MCF 10A (cell line): ENCODE measurements at regions not wholly inside any gene's neighbourhood (a gene's known extent, or its start where the extent isn't known, plus 50 kb on each side); places are given as distances from the start of the nearest gene placed in this dataset.
A peak's percentile ranks its signal among the peaks of the same experiment; 100 is the strongest.

Source experiments
- BruUV-seq: library from RNA; stranded (reverse); fragments of 400-500 nt; replicated peaks from 2 replicates; lab custom pipeline; 2021; lab: Mats Ljungman, UMichigan
- CTCF ChIA-PET: fragments of 300-600 bp; sonication (Branson Sonifier 250); formaldehyde crosslinking; extraction: SDS; loops from one replicate; lab custom pipeline; 2021; ENCODE audit warnings: antibody characterized with exemption, inconsistent platforms; lab: Yijun Ruan, JAX
- POLR2A ChIA-PET: fragments of 300-600, 350-650 bp; sonication (Branson Sonifier 250); formaldehyde crosslinking; extraction: SDS; loops from one replicate; lab custom pipeline; 2020; ENCODE audit warnings: antibody characterized with exemption, inconsistent platforms; lab: Yijun Ruan, JAX
- DNase-seq: peaks from one replicate; pipeline ENCODE4 v3.0.0-alpha.2; 2018; ENCODE audit not compliant: unreplicated experiment
- H3K27ac Mint-ChIP-seq: one replicate; pipeline ENCODE4 v1.8.0; 2022; ENCODE audit warnings: mild to moderate bottlenecking, low read depth, mixed read lengths; ENCODE audit not compliant: unreplicated experiment
- H3K27me3 Mint-ChIP-seq: one replicate; pipeline ENCODE4 v1.8.0; 2022; ENCODE audit warnings: mixed read lengths; ENCODE audit not compliant: insufficient read depth, unreplicated experiment
- H3K36me3 Mint-ChIP-seq: one replicate; pipeline ENCODE4 v1.8.0; 2022; ENCODE audit warnings: mild to moderate bottlenecking, moderate library complexity, mixed read lengths; ENCODE audit not compliant: insufficient read depth, unreplicated experiment
- H3K4me1 Mint-ChIP-seq: one replicate; pipeline ENCODE4 v1.8.0; 2022; ENCODE audit warnings: mixed read lengths; ENCODE audit not compliant: insufficient read depth, unreplicated experiment
- H3K4me3 Mint-ChIP-seq: one replicate; pipeline ENCODE4 v1.8.0; 2022; ENCODE audit warnings: mild to moderate bottlenecking, moderate library complexity, mixed read lengths; ENCODE audit not compliant: unreplicated experiment
- H3K9me3 Mint-ChIP-seq: one replicate; pipeline ENCODE4 v1.8.0; 2022; ENCODE audit warnings: mixed read lengths; ENCODE audit not compliant: unreplicated experiment
- intact Hi-C: fragments of 100-400 bp; cut with micrococcal nuclease; formaldehyde crosslinking; loops from 2 replicates; pipeline ENCODE4 v1.14.1; 2022
- TF ChIP-seq, protein P1 (sequence below): fragments of 200-600 bp; IDR thresholded peaks from one replicate; pipeline ENCODE4 v1.8.0; 2022; ENCODE audit warnings: antibody characterized with exemption, mild to moderate bottlenecking; ENCODE audit not compliant: unreplicated experiment

GRCh38 chr7:106485919-106486318, 175.0 kb downstream of the CCDC71L start:
- intact Hi-C loops = no loop called here
- POLR2A ChIA-PET = interaction anchor here (0.6 to 1.0 kb wide), 2 partner anchors 61 to 149 kb away, joined by 3 read pairs; no protein-coding TSS in a partner anchor
- no peak overlapping the region for H3K4me3 Mint-ChIP-seq
- TF ChIP-seq, protein P1, sequence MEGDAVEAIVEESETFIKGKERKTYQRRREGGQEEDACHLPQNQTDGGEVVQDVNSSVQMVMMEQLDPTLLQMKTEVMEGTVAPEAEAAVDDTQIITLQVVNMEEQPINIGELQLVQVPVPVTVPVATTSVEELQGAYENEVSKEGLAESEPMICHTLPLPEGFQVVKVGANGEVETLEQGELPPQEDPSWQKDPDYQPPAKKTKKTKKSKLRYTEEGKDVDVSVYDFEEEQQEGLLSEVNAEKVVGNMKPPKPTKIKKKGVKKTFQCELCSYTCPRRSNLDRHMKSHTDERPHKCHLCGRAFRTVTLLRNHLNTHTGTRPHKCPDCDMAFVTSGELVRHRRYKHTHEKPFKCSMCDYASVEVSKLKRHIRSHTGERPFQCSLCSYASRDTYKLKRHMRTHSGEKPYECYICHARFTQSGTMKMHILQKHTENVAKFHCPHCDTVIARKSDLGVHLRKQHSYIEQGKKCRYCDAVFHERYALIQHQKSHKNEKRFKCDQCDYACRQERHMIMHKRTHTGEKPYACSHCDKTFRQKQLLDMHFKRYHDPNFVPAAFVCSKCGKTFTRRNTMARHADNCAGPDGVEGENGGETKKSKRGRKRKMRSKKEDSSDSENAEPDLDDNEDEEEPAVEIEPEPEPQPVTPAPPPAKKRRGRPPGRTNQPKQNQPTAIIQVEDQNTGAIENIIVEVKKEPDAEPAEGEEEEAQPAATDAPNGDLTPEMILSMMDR = no peak
- DNase-seq = no peak
- peak overlapping the region; percentile 20 for H3K27ac Mint-ChIP-seq
- H3K9me3 Mint-ChIP-seq = no peaks in the 10 kb centered on the region
- no TSS peak for BruUV-seq
- H3K4me1 Mint-ChIP-seq = peaks cover 30% of the 10 kb centered on the region
- no peaks in the 10 kb centered on the region for H3K36me3 Mint-ChIP-seq
- CTCF ChIA-PET = interaction anchor here (0.6 to 2.4 kb wide), 12 partner anchors 10 to 418 kb away, joined by 3 to 11 read pairs (median 3); no protein-coding TSS in a partner anchor
- no peaks in the 10 kb centered on the region for H3K27me3 Mint-ChIP-seq

DNA sequence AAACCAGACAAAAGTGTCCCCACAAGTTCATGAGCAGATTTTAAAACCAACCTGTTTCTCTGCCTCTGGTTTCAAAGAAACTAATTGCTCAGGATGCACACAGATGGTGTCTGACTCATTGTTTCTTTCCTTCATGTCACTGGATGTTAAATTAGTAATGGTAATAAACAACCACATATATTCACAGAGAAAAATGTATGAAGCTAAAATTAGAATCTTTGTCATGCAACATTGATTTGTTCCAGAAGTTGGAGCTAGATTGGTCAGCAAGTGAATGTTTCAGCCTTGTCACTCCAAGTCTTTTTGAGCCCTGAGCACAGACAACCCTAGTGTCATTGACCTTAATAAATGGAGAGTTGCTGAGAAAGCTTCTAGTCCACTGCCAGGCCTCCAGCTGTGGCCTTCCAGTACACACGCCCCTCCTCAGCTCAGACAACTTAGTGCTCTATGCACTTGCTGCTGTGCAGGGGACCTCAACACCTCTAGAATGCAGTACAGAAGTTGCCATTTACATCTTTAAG, 175.9 kb downstream of the CCDC71L start:
- Mint-ChIP-seq H3K27ac (peak overlapping the region; percentile 20), H3K4me1 (peaks cover 30% of the 10 kb centered on the region), H3K27me3 (no peaks in the 10 kb centered on the region), H3K9me3 (no peaks in the 10 kb centered on the region), H3K4me3 (no peak overlapping the region), H3K36me3 (no peaks in the 10 kb centered on the region)
- POLR2A ChIA-PET = interaction anchor here (0.9 to 1.2 kb wide), 2 partner anchors 17 to 153 kb away, joined by 3 to 4 read pairs; no protein-coding TSS in a partner anchor
- CTCF ChIA-PET = interaction anchor here (0.6 to 2.4 kb wide), 8 partner anchors 22 to 308 kb away, joined by 3 to 11 read pairs (median 4); partner anchors contain the start of gene CCDC71L
- DNase-seq = peak; percentile 31
- TF ChIP-seq, protein P1 = no peak
- no TSS peak for BruUV-seq
- intact Hi-C loops = no loop called here

DNA sequence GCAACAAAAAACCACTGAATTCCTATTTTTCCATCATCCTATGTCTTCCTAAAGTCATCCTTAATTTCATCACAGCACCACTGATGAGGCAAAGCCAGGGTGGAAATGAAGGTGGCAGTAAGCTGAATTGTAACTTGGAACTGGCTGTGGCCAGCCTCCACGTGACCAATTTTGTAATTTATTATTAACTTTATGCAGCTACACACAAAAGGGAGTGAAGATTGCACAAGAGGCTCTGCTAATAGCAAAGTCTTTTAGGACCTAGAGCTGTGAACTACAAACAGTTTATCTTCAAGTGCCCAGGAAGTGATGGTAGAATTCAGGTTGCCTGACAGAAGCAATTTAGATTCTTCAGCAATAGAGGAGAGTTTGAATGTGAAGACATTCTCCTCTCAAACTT, 176.4 kb downstream of the CCDC71L start:
- POLR2A ChIA-PET = interaction anchor here (0.6 to 1.2 kb wide), 4 partner anchors 18 to 203 kb away, joined by 3 to 4 read pairs (median 4); no protein-coding TSS in a partner anchor

GRCh38 chr7:106482091-106482490, 178.9 kb downstream of the CCDC71L start:
- H3K4me1 Mint-ChIP-seq = peaks cover 28% of the 10 kb centered on the region
- no peaks in the 10 kb centered on the region for H3K27me3 Mint-ChIP-seq

More for the DNA sequence above, 176.4 kb downstream of the CCDC71L start:
- H3K4me3 Mint-ChIP-seq = no peak overlapping the region
- peaks cover 30% of the 10 kb centered on the region for H3K4me1 Mint-ChIP-seq
- CTCF ChIA-PET = interaction anchor here (0.6 to 2.4 kb wide), 6 partner anchors 9 to 904 kb away, joined by 3 to 11 read pairs (median 6); partner anchors contain the start of gene CCDC71L
- intact Hi-C loops = no loop called here
- DNase-seq = peak; percentile 40
- H3K27me3 Mint-ChIP-seq = no peaks in the 10 kb centered on the region
- TF ChIP-seq, protein P1 = no peak
- no peaks in the 10 kb centered on the region for H3K36me3 Mint-ChIP-seq
- no peaks in the 10 kb centered on the region for H3K9me3 Mint-ChIP-seq
- BruUV-seq = no TSS peak
- H3K27ac Mint-ChIP-seq = peak overlapping the region; percentile 20

More at GRCh38 chr7:106482091-106482490, 178.9 kb downstream of the CCDC71L start:
- intact Hi-C loops = no loop called here
- no peak for DNase-seq
- no peak overlapping the region for H3K27ac Mint-ChIP-seq
- no peaks in the 10 kb centered on the region for H3K9me3 Mint-ChIP-seq
- TF ChIP-seq, protein P1 = no peak
- POLR2A ChIA-PET = no interaction called here
- H3K36me3 Mint-ChIP-seq = no peaks in the 10 kb centered on the region
- BruUV-seq = no TSS peak
- no peak overlapping the region for H3K4me3 Mint-ChIP-seq
- CTCF ChIA-PET = no interaction called here
